ENCODE measurements at regions not wholly inside any gene's neighbourhood (a gene's known extent, or its start where the extent isn't known, plus 50 kb on each side); places are given as distances from the start of the nearest gene placed in this dataset.

DNA sequence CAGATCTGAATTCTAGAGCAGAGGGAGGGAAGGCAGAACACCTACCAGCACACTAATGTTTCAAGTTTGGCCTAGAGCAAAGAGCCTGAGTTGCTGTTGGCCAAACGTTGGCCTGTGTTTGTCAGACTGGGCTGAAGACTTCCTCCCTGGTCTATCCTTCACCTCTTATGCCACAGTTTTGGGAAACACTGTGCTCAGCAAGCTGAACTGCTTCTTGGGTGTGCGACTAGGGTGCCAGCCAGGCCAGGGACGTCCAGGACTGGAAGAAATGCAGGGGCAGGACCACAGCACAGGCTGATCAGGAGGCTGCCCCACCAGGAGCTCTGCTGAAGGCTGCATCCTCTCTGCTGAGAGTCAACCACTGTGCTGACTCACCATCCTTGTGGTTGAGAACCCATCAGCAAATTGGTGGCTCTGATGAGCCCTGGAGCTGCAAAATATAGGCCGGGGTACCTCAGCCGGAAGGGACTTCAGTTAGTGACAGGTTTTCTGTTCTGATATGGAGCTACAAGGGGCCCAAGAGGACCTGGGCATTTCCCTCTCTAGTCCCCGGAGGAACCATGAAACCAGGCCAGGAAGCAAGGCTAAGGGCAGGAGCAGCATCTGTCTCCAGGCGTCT lies 131.6 kb upstream of the RASGRP1 start:
- DNase-seq (ENCODE audit: low read depth, low spot score) = no peak

DNA sequence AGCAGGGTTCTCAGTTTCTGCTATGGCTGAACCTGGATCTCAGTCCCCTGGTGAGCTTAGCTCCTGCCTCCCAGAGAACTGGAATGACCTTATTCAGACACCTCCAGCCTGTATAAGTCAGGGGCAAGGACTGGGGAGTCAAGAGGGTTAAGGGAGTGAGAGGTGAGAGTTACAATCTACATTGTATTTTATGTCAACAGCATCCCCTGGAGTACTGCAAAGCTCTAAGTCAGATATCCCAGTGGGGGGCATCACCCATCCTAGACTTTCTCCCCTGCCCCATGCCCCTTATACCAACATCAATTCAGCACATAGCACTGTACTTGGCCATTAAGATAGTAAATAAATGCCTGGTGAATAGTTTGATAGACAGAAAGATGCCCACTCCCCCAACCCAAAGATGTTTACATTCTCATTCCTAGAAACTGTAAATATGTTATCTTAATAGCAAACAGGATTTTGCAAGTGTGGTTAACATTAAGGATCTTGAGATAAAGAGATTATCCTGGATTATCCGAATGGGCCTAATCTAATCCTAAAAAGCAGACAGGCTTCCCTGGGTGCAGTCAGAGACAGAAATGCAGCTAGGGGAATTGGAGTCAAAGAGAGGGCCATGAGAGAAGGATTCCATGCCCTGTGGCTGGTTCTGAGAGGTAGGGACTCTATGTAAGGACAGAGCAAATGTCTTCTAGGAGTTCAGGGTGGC lies 132.3 kb upstream of the RASGRP1 start:
- no peak for DNase-seq (ENCODE audit: low read depth, low spot score)

DNA sequence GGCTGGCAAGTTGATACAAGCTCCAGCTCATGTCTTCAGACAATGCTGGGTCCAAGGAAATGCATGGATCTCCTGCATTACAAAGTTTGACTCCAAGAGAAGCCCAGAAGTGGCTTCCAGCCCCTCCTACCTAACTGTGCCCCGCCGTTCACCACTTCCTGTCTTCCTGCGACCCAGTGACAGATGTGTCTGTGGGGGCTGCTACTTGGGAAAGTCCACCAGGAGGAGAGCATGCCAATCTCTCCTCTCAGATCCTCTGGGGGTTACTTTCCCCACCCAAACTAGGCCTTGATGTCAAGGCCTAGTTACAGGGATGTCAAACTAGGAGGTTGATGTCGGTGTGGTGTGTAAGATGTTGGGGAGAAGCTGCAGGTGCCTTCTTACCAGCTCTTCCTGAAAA lies 133.6 kb upstream of the RASGRP1 start:
- no peak for DNase-seq (ENCODE audit: low read depth, low spot score)

DNA sequence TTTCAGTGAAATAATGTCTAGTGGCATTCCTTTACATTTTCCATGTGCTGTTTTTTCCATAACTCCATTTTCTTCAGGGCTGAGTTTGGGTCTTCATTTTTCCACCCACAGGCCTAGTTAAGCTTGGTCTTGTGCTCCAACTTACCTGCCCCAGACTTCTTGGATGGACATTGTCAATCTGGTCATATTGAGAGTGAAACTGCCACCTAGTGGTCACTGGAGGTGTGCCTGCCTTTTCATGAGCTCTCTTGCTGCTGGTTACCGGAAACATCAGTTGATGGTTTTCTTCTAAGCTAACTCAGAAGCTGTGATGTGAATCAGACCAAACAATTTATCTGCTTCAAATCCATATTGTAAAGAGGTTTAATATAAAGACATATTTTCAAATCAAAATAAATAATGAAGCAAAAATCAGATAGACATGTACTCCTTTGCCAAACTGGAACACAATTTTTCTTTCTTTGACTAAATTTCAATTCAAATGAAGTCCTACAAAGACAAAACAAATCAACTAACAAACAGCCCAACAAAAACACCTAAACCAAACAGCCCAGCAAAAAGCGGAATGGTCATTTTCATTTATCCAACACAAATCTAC lies 135.1 kb upstream of the RASGRP1 start:
- no peak for DNase-seq (ENCODE audit: low read depth, low spot score)

DNA sequence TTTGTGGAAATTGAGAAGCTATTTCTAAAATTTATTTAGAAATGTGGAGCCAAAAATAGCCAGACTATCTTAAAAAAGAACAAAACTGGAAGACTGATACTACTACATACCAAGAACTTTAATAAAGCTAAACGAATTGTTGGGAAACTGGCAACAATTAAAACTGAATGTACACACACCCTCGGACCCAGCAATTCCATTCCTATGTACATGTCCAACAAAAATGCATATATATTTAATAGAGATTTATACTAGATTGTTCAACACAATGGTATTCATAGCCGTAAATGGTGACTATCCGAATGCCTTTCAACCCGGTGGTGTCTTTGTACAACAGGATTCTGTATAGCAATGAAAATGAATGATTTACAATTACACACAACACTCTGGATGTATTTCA lies 136.5 kb upstream of the RASGRP1 start:
- no peak for DNase-seq (ENCODE audit: low read depth, low spot score)

DNA sequence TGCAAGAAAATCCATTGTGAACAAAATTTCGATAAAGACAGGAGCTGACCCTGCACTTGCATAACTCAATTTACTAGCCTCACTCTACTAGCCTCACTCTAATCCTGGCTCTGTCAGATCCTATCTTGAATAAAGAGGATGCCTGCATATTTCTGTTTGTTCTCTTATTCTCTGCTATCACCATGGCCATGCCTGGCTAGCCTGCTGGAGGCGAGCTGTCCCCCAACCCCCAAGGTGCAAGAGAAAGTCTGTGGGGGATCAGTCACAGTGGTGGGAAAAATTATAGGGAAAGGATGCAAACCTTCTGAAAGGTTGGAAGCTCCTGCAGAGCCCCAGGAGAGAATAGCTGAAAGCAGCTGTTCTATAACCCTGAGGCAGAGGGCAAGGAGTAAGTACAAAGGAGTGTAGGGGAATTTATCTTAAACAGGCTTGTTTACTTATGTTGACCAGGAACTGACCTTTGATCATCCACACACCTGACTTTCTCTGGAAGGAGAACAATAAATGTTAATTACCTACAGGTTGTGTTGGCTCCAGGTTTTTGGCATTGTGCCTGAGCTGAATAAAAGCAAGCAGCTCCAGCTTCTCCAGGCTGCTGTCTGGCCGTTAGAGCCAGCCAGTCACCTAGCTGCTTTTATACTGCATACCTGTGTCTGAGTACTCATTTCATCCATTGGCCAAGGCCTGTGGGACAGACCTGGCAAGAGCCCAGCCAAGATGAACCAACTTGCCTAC lies 137.7 kb upstream of the RASGRP1 start:
- DNase-seq (ENCODE audit: low read depth, low spot score) = no peak

DNA sequence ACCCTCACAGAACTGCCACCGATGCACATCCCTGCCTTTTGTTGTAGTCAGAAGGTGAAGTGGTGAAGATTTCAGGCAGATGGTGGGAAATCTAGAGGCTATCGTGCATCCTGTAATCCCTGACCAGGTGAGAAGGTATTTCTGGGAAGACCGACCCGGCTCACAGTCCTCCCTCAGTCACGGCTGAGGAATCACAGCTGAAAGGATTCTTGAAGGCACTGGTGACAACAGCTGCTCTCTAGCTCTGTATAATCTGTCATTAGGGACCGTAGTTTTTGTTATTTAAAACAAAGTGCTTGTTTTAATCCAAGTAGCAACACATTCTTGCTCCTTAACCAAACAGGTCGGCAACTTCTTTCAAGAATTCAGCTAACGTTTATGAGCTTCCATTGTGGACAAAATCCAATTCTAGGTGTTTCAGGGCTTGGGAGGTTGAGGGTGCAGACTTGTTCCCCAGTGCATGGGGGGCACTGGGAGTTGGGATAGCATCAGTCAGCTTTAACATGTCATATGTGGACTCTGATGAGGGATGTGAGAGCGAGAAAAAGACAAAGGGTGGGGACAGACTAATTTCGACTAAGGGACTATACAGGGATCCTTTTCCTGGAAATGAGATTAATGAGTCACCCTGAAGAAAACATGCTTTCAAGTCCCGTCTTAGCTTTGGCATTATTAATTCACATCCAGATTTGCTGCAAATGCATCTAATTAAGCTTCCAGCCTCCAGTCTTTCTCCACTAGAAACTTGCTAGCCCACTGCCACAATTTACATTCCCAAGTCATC lies 141.0 kb upstream of the RASGRP1 start:
- no peak for DNase-seq (ENCODE audit: low read depth, low spot score)

DNA sequence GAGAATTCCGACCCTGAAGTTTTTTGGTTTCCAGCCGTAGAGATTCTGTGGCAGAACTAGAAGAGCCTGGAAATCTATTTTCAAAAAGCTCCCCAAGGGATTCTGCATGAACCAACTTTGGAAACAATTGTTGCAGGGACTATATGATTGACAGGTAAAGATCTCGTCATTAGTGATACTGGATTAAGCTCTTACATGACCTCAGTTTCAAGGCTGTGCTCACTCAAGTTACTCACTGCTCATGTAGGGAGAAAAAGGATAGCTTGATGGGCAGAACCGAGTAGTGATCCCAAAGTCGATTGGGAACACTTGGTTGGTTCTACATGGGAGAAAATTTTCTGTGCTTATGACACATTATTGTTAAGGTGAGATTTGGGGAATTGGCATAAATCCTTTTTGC lies 142.3 kb upstream of the RASGRP1 start:
- DNase-seq (ENCODE audit: low read depth, low spot score) = no peak

DNA sequence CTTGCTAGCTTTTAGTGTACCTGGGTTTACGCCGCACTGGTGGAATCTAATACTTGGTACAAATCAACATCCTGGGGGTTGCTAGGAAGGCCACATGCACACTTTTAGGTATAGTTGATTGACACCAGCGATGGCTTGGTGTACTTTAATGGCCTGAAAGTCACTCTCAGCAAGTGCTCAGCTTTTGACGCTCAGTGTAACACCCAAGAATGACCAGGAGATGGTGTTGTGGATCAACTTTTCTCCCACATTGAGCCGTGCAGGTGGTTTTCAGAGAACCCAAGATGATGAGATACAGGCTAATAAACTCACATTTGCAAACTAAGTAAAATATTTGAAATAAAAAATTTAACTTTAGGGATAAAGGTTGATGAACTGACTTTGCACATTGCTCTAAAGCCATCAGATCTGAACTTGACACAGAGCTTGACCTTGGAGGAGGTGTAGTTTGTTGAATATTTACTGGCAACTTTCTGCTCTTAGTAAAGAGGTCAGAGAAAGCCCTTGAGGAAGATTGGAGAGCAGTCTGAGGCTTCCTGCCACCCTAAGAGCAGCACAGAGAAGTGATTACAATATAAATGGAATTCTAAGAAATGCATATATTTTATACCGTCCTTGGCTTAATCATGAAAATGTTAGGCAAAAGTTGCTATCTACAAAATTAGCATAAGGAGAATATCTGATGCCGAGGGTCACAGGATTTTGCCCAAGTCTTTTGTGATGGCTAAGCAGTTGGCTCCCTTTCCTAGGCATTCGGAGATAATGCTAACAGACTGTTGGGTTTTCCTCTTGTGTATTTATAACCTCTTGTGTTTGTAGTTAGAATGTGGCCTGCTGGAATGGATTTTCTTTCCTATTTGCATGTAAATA lies 143.4 kb upstream of the RASGRP1 start:
- DNase-seq (ENCODE audit: low read depth, low spot score) = no peak

DNA sequence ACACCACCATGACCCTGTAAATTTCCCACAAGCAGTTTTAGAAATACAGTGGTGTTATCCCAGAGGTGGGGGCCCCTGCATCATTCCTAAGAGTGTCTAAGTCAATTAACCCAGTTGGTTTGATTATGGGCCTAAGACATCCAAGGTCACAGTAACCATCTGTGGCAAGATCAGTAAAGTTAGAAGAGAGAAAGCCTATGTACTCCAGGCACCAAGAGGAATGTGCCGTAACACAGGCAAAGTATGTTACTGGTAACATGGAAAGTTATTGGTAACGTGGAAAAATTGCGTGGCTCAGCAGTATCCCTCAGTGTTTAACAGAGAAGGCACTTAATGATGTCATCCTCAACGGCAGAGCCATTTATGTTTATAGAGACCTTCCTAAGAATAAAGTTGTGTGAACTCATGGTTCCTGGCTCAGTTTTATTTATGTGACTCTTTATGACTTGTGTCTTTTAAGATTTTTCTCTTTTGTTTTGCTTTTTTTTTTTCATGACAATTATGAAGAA lies 144.1 kb upstream of the RASGRP1 start:
- DNase-seq (ENCODE audit: low read depth, low spot score) = no peak

DNA sequence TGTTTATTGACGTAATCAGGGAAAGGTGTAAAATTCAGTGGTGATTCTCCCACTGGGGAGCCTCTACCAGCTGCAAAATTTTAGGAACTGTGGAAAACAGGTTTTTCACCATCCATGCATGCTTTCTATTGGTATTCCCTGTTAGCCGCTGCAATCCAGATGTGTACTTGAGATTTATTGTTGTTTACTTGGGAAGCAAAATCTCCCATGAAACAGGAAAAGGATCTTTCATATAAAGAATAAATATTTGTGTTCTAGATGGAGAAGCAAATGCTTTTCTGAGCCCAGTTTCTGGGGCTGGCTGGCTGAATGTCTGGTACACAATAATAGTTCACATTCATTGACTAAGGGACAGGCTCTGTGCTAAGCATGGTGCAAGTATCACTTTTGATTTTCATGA lies 144.6 kb upstream of the RASGRP1 start:
- no peak for DNase-seq (ENCODE audit: low read depth, low spot score)

DNA sequence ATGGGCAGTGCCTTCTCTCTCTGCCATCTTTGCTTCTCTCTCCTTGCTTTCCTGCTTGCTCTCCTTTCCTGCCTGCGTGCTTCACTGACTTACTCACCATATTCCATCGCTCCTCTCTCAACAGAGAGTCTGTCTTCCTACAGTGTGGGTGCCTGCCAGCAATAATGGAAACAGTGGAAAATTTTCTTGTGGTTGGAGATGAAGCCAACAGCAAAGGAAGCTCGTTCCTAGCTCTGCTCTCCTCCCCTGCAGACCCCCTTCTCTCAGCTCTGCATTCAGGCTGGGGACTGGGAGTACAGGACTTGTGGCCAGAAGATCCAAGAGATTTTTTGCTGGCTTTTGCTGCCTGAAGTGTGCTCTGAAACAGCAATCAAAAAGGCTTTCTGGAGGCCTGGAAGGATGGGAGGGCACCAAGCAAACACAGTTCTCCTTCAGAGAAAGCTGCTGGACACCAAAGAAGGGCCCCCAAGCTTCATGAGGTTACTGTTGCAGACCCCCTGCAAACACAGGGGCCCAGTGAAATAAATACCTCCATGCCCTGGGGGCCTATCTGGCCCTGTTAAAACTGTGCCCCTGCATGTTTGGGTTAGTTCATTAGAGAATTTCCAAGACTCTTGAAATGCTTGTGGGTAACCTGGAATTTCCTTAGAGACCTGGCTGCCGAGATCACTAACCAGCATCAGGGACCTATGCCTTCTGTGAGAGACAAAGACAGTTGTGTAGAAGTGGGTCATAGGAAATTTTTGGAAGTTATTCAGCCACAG lies 149.9 kb upstream of the RASGRP1 start:
- no peak for DNase-seq (ENCODE audit: low read depth, low spot score)

DNA sequence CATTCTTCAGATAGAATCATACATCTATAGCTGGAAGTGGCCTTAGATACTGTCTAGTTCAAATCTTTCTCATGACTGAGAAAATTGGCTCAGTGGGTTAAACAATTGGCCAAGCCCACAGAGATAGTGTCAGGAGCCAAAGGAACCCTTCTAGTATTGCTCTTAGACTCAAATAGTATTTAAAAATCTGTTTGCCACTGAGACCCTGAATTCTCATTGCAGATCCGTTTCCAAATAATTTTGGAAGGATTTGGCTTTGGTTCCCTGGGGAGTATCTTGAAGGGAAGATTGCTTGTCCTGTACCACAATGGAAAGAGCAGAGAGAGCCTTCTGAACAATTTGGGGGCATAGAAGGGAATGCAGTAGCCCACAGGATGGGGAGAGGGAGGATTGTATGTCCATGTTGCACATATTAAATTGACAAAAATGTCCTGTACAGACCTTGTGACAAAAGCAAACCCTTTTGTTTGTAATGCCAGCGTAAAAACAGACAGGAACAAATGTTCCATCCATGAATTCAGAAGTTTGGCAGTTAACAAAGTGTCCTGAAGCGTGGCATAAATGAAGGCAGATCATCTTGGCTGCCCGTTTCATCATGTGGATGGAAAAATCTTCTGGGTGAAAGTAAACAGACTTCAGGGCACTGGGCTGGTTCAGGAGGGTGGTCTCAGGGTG lies 156.4 kb upstream of the RASGRP1 start:
- DNase-seq (ENCODE audit: low read depth, low spot score) = no peak

DNA sequence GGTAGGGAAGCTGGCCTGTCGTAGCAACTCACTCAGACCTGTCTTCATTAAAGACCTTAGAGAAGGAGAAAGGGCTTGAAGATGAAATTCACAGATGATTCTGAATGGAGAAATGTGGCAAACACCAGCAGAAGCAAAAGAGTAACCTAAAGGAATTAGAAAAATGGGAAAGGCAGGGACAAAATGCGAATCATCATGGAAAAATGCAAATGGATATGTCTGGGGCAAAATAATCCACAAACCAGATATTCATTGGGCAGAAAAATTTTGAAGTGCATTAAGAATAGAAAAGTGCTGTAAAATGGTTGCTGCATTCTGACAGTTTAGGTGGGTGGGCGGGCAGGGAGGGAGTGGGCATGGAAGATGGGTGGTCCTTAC lies 156.9 kb upstream of the RASGRP1 start:
- no peak for DNase-seq (ENCODE audit: low read depth, low spot score)

DNA sequence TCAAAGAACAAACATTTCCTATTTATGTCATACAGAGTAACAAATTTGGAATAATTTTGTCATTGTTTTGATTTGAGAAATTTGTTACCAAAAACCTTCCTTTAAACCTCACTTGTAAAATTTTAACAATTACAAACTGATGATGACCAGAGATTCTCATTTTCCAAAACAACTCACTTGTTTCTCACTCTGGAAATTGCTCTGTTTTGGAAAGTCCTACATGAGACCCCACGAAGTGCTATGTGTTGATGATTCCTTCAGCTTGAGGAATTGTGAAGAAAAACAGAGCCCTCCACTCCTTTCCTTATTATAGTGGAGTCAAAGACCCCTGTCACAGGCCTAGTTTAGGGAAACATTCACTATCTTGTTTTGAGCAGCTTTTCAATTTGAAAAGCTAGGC lies 157.6 kb upstream of the RASGRP1 start:
- no peak for DNase-seq (ENCODE audit: low read depth, low spot score)

DNA sequence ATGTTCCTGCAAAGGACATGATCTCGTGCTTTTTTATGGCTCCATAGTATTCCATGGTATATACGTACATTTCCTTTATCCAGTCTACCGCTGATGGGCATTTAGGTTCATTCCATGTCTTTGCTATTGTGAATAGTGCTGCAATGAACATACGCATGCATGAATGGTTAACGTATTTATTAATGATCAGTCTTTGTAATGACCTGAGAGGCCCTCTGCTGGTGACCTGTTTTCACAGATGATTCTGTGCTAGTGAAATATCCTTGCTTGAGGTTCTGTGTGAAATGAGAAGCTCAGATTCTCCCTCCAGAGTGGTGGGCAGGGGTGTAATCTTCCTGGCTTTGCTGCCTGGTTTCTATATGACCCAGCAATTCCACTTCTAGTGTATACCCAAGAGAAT lies 160.2 kb upstream of the RASGRP1 start:
- no peak for DNase-seq (ENCODE audit: low read depth, low spot score)

DNA sequence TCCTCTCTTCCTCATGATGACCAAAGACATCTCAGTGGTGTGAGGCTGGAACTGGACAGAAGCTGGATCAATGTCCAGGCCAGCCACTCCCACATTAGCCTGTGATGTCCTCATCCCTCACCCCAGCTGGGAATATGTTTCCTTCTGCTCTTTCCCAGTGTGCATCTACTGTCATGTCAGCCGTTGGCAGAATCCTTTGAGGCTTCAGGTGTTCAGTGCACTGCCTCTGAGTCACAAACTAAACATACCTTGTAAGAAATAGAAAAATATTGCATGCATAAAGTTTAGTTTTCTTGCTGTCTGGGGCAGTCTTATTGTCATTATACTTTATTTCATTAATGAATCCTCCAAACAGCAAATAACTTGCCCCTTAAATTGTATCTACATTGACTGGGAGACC lies 161.6 kb upstream of the RASGRP1 start:
- DNase-seq (ENCODE audit: low read depth, low spot score) = no peak

DNA sequence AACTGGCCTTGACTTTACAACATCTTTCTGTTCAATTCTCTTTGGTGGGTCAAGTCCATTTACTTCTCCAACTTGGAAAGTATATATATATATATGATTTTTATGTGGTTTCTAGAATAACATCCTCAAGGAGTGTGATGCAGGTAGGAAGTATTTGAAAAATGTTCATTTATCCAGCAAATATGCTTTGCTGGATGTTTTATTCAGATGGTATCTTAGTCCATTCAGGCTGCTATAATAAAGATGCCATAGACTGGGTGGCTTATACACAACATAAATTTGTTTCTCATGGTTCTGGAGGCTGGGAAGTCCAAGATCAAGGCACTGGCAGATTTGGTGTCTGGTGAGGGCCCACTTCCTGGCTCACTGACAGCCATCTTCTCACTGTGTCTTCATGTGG lies 168.7 kb upstream of the RASGRP1 start:
- DNase-seq (ENCODE audit: low read depth, low spot score) = no peak

DNA sequence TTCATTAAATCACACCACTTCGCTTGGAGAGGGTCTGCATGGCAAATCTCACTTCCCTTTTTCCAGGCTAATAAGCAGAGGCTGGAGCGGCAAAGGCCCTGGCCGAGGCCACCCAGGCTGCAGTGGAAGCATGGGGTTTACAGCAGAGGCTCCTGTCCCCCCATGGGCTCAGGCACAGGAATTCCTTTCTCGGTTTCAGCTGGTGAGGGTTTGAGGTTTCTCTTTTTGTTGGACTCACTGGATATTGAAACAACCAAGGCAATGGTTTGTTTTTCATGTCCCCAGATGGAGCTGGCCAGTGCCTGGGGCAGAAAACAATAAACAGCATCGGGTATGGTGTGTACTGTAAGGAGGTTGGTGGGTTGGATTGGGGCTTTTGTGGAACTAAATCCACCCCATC lies 175.6 kb upstream of the RASGRP1 start:
- no peak for DNase-seq (ENCODE audit: low read depth, low spot score)

Data from iPS DF 19.7 (cell line).